GM23248 (cell line): ENCODE measurements at regions not wholly inside any gene's neighbourhood (a gene's known extent, or its start where the extent isn't known, plus 50 kb on each side); places are given as distances from the start of the nearest gene placed in this dataset.

Experiments
- EZH2 ChIP-seq: fragments of 200-600 bp; sonication (generic); IDR thresholded peaks from 2 replicates; pipeline ENCODE4 v1.6.1; 2018; ENCODE audit warnings: antibody characterized with exemption, mild to moderate bottlenecking; ENCODE audit not compliant: insufficient read depth, poor library complexity, severe bottlenecking
- EZH2phosphoT487 ChIP-seq: fragments of 200-600 bp; sonication (generic); IDR thresholded peaks from 2 replicates; pipeline ENCODE4 v1.6.1; 2018; ENCODE audit warnings: antibody characterized with exemption, moderate library complexity, mild to moderate bottlenecking, low read depth; ENCODE audit not compliant: insufficient read depth

- TF ChIP-seq EZH2phosphoT487 = no peak
- TF ChIP-seq EZH2 = no peak
Observed at GRCh38 chr9:1702701-1703100, 312.4 kb upstream of the SMARCA2 start.
